DOHH2 (cell line): ENCODE measurements at regions not wholly inside any gene's neighbourhood (a gene's known extent, or its start where the extent isn't known, plus 50 kb on each side); places are given as distances from the start of the nearest gene placed in this dataset.

Source experiments
- H3F3A ChIP-seq: fragments of 200-600 bp; sonication (generic), shearing (Covaris generic); 2 replicates; pipeline ENCODE4 v1.6.0; 2016; ENCODE audit warnings: antibody characterized with exemption, mild to moderate bottlenecking; ENCODE audit not compliant: control insufficient read depth, insufficient read depth
- H3K27ac ChIP-seq: fragments of 200-600 bp; sonication (generic); 2 replicates; pipeline ENCODE4 v1.5.1; 2014; ENCODE audit warnings: low read depth, mild to moderate bottlenecking, low read length, moderate library complexity
- H3K27me3 ChIP-seq: fragments of 200-600 bp; sonication (generic); 2 replicates; pipeline ENCODE4 v1.6.1; 2014; ENCODE audit warnings: mild to moderate bottlenecking, low read length, mixed read lengths; ENCODE audit not compliant: control insufficient read depth
- H3K36me3 ChIP-seq: fragments of 200-600 bp; sonication (generic); 2 replicates; pipeline ENCODE4 v1.6.1; 2014; ENCODE audit warnings: mild to moderate bottlenecking, low read length, moderate library complexity, mixed read lengths; ENCODE audit not compliant: control insufficient read depth
- H3K4me1 ChIP-seq: fragments of 200-600 bp; sonication (generic); 2 replicates; pipeline ENCODE4 v1.6.1; 2014; ENCODE audit warnings: mild to moderate bottlenecking, low read length, mixed read lengths; ENCODE audit not compliant: control insufficient read depth
- H3K4me2 ChIP-seq: fragments of 200-600 bp; sonication (generic); 2 replicates; pipeline ENCODE4 v1.6.0; 2014; ENCODE audit warnings: mild to moderate bottlenecking, low read length, moderate library complexity
- H3K4me3 ChIP-seq: fragments of 200-600 bp; sonication (generic); 2 replicates; pipeline ENCODE4 v1.5.1; 2014; ENCODE audit warnings: mild to moderate bottlenecking, low read length, mixed read lengths
- H3K79me2 ChIP-seq: fragments of 200-600 bp; sonication (generic); 2 replicates; pipeline ENCODE4 v1.6.1; 2014; ENCODE audit warnings: mild to moderate bottlenecking, low read length, mixed read lengths; ENCODE audit not compliant: control insufficient read depth
- H3K9me2 ChIP-seq: fragments of 200-600 bp; sonication (generic); replicated peaks from 2 replicates; pipeline ENCODE4 v1.6.1; 2014; ENCODE audit warnings: mild to moderate bottlenecking, low read length, mixed read lengths; ENCODE audit not compliant: control insufficient read depth
- H3K9me3 ChIP-seq: fragments of 200-600 bp; sonication (generic); 2 replicates; pipeline ENCODE4 v1.6.1; 2014; ENCODE audit warnings: antibody characterized with exemption, low read length, mixed read lengths; ENCODE audit not compliant: control insufficient read depth, insufficient read depth
- H4K20me1 ChIP-seq: fragments of 200-600 bp; sonication (generic); 2 replicates; pipeline ENCODE4 v1.6.0; 2014; ENCODE audit warnings: low read depth, mild to moderate bottlenecking, antibody characterized with exemption, low read length, moderate library complexity; ENCODE audit not compliant: control insufficient read depth, insufficient read depth
- CTCF ChIP-seq: fragments of 200-600 bp; sonication (generic); IDR thresholded peaks from one replicate; pipeline ENCODE4 v1.5.1; 2014; ENCODE audit warnings: antibody characterized with exemption, mild to moderate bottlenecking, low read depth, low read length; ENCODE audit not compliant: poor library complexity, severe bottlenecking
- EZH2phosphoT487 ChIP-seq: fragments of 200-600 bp; sonication (generic); IDR thresholded peaks from 2 replicates; pipeline ENCODE4 v1.6.1; 2017; ENCODE audit warnings: borderline replicate concordance, mild to moderate bottlenecking, antibody characterized with exemption, low read length, moderate library complexity, mixed read lengths

GRCh38 chr4:53921856-53922255 lies 142.5 kb downstream of the CHIC2 start:
- H3K79me2 ChIP-seq = no peaks in the 10 kb centered on the region
- no peak overlapping the region for H3K4me3 ChIP-seq
- TF ChIP-seq CTCF = no peak
- TF ChIP-seq EZH2phosphoT487 = no peak
- H3K4me1 ChIP-seq = no peaks in the 10 kb centered on the region
- no peak overlapping the region for H3K27ac ChIP-seq
- no peaks in the 10 kb centered on the region for H4K20me1 ChIP-seq
- H3K9me3 ChIP-seq = no peaks in the 10 kb centered on the region
- no peaks in the 10 kb centered on the region for H3F3A ChIP-seq
- no peaks in the 10 kb centered on the region; the same call in 1 of the 2 replicates for H3K27me3 ChIP-seq
- no peaks in the 10 kb centered on the region for H3K36me3 ChIP-seq
- no peak overlapping the region for H3K4me2 ChIP-seq
- H3K9me2 ChIP-seq = no peaks in the 10 kb centered on the region

GRCh38 chr4:53920883-53921282 lies 143.5 kb downstream of the CHIC2 start:
- H3K36me3 ChIP-seq = no peaks in the 10 kb centered on the region
- no peaks in the 10 kb centered on the region for H3K4me1 ChIP-seq
- TF ChIP-seq EZH2phosphoT487 (no peak), CTCF (no peak)

DNA sequence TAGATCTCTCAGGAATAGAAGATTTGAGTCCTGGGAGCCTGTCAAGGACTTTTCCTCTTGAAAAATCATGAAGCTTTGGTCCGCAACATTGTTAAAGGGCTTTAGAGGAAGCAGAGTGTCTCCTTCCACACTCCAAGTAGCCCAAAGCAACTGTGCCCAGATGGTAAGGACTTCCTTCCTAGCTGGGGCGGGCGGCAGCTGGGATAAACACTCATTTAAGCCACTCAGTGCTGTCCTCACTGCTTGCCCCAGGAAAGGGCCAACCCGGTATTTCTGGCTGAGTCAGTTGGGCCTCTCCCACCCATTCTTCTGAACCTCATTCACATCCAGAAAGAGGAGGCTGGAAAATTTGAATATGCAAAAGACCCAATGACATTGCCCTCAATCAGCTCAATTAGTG lies 144.3 kb downstream of the CHIC2 start:
- no peaks in the 10 kb centered on the region; the same call in none of the 2 replicates for H3K27me3 ChIP-seq
- H3K4me3 ChIP-seq = no peak overlapping the region
- no peaks in the 10 kb centered on the region for H3K79me2 ChIP-seq
- TF ChIP-seq EZH2phosphoT487 (no peak), CTCF (no peak)
- no peaks in the 10 kb centered on the region for H3K9me2 ChIP-seq
- H3K9me3 ChIP-seq = no peaks in the 10 kb centered on the region
- H3K4me1 ChIP-seq = no peaks in the 10 kb centered on the region
- no peaks in the 10 kb centered on the region for H3F3A ChIP-seq
- no peaks in the 10 kb centered on the region for H4K20me1 ChIP-seq
- H3K27ac ChIP-seq = no peak overlapping the region
- no peaks in the 10 kb centered on the region for H3K36me3 ChIP-seq
- no peak overlapping the region for H3K4me2 ChIP-seq

More at GRCh38 chr4:53920883-53921282, 143.5 kb downstream of the CHIC2 start:
- Histone ChIP-seq H3K27me3 (no peaks in the 10 kb centered on the region; the same call in 1 of the 2 replicates), H3K27ac (no peak overlapping the region), H3K9me3 (no peaks in the 10 kb centered on the region), H3K4me3 (no peak overlapping the region), H3K79me2 (no peaks in the 10 kb centered on the region), H3K4me2 (no peak overlapping the region), H4K20me1 (no peaks in the 10 kb centered on the region), H3K9me2 (no peaks in the 10 kb centered on the region), H3F3A (no peaks in the 10 kb centered on the region)
